ENCODE measurements at regions not wholly inside any gene's neighbourhood (a gene's known extent, or its start where the extent isn't known, plus 50 kb on each side); places are given as distances from the start of the nearest gene placed in this dataset.

DNA sequence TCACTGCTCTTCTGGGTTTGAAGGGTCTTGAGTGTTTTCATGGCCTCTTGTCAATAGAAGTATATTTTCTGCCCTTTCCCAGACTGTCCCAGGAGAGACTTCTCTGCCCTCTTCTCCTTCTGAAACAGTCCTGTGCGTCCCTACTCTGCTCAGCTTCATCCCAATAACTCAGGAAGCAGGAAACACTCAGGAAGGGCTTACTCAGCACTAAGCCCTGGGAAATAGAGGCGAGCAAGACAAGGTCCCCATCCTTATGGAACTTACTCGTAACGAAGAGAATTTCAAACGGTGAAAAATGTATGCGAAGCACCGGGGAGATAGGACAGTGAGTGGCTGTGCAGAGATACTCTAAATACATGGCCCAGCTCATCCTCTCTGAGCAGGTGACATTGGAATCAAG is 52.8 kb upstream of the TFRC start:
- TF ChIP-seq, protein P1, sequence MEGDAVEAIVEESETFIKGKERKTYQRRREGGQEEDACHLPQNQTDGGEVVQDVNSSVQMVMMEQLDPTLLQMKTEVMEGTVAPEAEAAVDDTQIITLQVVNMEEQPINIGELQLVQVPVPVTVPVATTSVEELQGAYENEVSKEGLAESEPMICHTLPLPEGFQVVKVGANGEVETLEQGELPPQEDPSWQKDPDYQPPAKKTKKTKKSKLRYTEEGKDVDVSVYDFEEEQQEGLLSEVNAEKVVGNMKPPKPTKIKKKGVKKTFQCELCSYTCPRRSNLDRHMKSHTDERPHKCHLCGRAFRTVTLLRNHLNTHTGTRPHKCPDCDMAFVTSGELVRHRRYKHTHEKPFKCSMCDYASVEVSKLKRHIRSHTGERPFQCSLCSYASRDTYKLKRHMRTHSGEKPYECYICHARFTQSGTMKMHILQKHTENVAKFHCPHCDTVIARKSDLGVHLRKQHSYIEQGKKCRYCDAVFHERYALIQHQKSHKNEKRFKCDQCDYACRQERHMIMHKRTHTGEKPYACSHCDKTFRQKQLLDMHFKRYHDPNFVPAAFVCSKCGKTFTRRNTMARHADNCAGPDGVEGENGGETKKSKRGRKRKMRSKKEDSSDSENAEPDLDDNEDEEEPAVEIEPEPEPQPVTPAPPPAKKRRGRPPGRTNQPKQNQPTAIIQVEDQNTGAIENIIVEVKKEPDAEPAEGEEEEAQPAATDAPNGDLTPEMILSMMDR (IDR thresholded peaks at IDR 0.05): no peak
- TF ChIP-seq POLR2A (IDR thresholded peaks at IDR 0.05): no peak
